DND-41 (cell line): ENCODE measurements at regions not wholly inside any gene's neighbourhood (a gene's known extent, or its start where the extent isn't known, plus 50 kb on each side); places are given as distances from the start of the nearest gene placed in this dataset.

Experiments
- CTCF ChIP-seq: IDR thresholded peaks from 2 replicates; pipeline ENCODE4 v1.5.1; 2012; ENCODE audit warnings: borderline replicate concordance, low read length, moderate library complexity, mild to moderate bottlenecking; ENCODE audit not compliant: poor library complexity, severe bottlenecking; ENCODE audit errors: extremely low read depth
- EZH2 ChIP-seq: IDR thresholded peaks from 3 replicates; pipeline ENCODE4 v1.6.1; 2012; ENCODE audit warnings: borderline replicate concordance, low read depth, mild to moderate bottlenecking, moderate library complexity, low read length, inconsistent platforms; ENCODE audit not compliant: severe bottlenecking

- no peak for TF ChIP-seq CTCF
- no peak for TF ChIP-seq EZH2
These were observed 90.4 kb downstream of the CYP26B1 start for GRCh38 chr2:72057308-72057707.
